ENCODE measurements at regions not wholly inside any gene's neighbourhood (a gene's known extent, or its start where the extent isn't known, plus 50 kb on each side); places are given as distances from the start of the nearest gene placed in this dataset.

DNA sequence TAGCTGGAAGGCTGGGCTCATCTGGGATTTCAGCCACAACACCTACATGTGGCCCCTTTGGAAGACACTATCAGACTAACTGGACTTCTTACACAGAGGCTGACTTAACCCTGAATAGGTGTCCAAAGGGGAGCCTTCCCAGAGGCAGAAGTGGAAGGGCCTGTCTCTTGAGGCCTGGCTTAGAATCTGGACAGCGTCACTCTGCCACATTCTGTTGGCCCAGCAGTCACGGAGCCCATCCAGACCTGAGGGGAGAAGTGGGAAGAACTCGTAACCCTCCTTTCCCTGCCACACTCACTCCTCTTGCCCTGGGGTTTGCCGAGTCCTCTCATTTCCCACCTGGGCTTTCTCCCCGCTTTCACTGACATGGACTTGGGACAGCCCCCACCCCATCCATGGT, 170.5 kb downstream of the C16orf95 start:
- TF ChIP-seq CTCF (IDR thresholded peaks at IDR 0.05): no peak
- Histone ChIP-seq H3K4me2 (ENCODE audit: low read length) (no peak overlapping the region), H3K27ac (no peak overlapping the region), H3K9ac (no peak overlapping the region), H3K27me3 (ENCODE audit: control insufficient read depth, insufficient read depth, low read length) (no peaks in the 10 kb centered on the region), H3K4me3 (ENCODE audit: low read depth, low read length) (no peak overlapping the region), H2AFZ (no peak overlapping the region), H3K4me1 (no peaks in the 10 kb centered on the region), H3K79me2 (no peaks in the 10 kb centered on the region), H3K9me3 (ENCODE audit: control insufficient read depth, low read length) (no peaks in the 10 kb centered on the region), H3K36me3 (ENCODE audit: control insufficient read depth, insufficient read depth, low read length) (no peaks in the 10 kb centered on the region)

DNA sequence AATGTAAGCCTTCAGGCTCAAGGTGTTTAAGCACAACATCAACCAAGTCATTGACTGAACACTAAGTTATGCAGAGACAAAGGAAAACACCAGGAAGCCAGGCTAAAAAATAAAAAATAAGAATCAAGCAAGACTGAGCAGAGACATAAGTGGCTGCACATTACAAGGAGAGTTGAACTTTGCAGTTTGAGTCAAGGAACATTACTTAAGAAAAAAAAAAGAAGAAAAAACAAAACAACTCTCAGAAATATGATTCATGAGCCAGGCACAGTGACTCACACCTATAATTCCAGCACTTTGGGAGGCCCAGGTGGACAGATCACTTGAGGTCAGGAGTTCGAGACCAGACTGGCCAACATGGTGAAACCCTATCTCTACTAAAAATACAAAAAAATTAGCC, 168.1 kb downstream of the C16orf95 start:
- TF ChIP-seq CTCF (IDR thresholded peaks at IDR 0.05): no peak
- H3K9ac ChIP-seq: no peak overlapping the region
- no peak overlapping the region for H2AFZ ChIP-seq
- no peak overlapping the region for H3K4me3 ChIP-seq (ENCODE audit: low read depth, low read length)
- H3K79me2 ChIP-seq: no peaks in the 10 kb centered on the region
- H3K4me1 ChIP-seq: no peaks in the 10 kb centered on the region
- H3K27ac ChIP-seq: no peak overlapping the region
- no peaks in the 10 kb centered on the region for H3K9me3 ChIP-seq (ENCODE audit: control insufficient read depth, low read length)
- H3K27me3 ChIP-seq (ENCODE audit: control insufficient read depth, insufficient read depth, low read length): no peaks in the 10 kb centered on the region
- H3K36me3 ChIP-seq (ENCODE audit: control insufficient read depth, insufficient read depth, low read length): no peaks in the 10 kb centered on the region
- no peak overlapping the region for H3K4me2 ChIP-seq (ENCODE audit: low read length)

- Histone ChIP-seq H3K4me2 (ENCODE audit: low read length) (no peak overlapping the region), H3K9ac (no peak overlapping the region), H3K9me3 (ENCODE audit: control insufficient read depth, low read length) (no peaks in the 10 kb centered on the region), H3K4me3 (ENCODE audit: low read depth, low read length) (no peak overlapping the region), H3K4me1 (no peaks in the 10 kb centered on the region), H3K27ac (no peak overlapping the region), H3K27me3 (ENCODE audit: control insufficient read depth, insufficient read depth, low read length) (no peaks in the 10 kb centered on the region), H3K36me3 (ENCODE audit: control insufficient read depth, insufficient read depth, low read length) (no peaks in the 10 kb centered on the region), H2AFZ (no peak overlapping the region), H3K79me2 (no peaks in the 10 kb centered on the region)
- TF ChIP-seq CTCF (IDR thresholded peaks at IDR 0.05): no peak
These were observed 166.9 kb downstream of the C16orf95 start for GRCh38 chr16:87150262-87150661.

- H3K4me2 ChIP-seq (ENCODE audit: low read length): no peak overlapping the region
- H3K9me3 ChIP-seq (ENCODE audit: control insufficient read depth, low read length): no peaks in the 10 kb centered on the region
- no peaks in the 10 kb centered on the region for H3K79me2 ChIP-seq
- no peaks in the 10 kb centered on the region for H3K4me1 ChIP-seq
- H3K9ac ChIP-seq: no peak overlapping the region
- H3K36me3 ChIP-seq (ENCODE audit: control insufficient read depth, insufficient read depth, low read length): no peaks in the 10 kb centered on the region
- H3K27me3 ChIP-seq (ENCODE audit: control insufficient read depth, insufficient read depth, low read length): no peaks in the 10 kb centered on the region
- H3K4me3 ChIP-seq (ENCODE audit: low read depth, low read length): no peak overlapping the region
- no peak overlapping the region for H2AFZ ChIP-seq
- no peak for TF ChIP-seq CTCF (IDR thresholded peaks at IDR 0.05)
- H3K27ac ChIP-seq: no peak overlapping the region
These were observed 166.4 kb downstream of the C16orf95 start for GRCh38 chr16:87150681-87151280.

GRCh38 chr16:87152221-87152755, 164.9 kb downstream of the C16orf95 start:
- no peaks in the 10 kb centered on the region for H3K36me3 ChIP-seq (ENCODE audit: control insufficient read depth, insufficient read depth, low read length)
- no peaks in the 10 kb centered on the region for H3K9me3 ChIP-seq (ENCODE audit: control insufficient read depth, low read length)
- no peak overlapping the region for H3K27ac ChIP-seq
- no peaks in the 10 kb centered on the region for H3K27me3 ChIP-seq (ENCODE audit: control insufficient read depth, insufficient read depth, low read length)
- H3K4me3 ChIP-seq (ENCODE audit: low read depth, low read length): no peak overlapping the region
- no peak overlapping the region for H3K4me2 ChIP-seq (ENCODE audit: low read length)
- H3K9ac ChIP-seq: no peak overlapping the region
- H3K79me2 ChIP-seq: no peaks in the 10 kb centered on the region
- no peak for TF ChIP-seq CTCF (IDR thresholded peaks at IDR 0.05)
- H3K4me1 ChIP-seq: no peaks in the 10 kb centered on the region
- no peak overlapping the region for H2AFZ ChIP-seq
